GDM1 (cell line): ENCODE measurements at regions not wholly inside any gene's neighbourhood (a gene's known extent, or its start where the extent isn't known, plus 50 kb on each side); places are given as distances from the start of the nearest gene placed in this dataset.

Experiments
- DNase-seq: peaks from one replicate; lab custom pipeline; 2025; lab: John Stamatoyannopoulos, UW

GRCh38 chr17:77774182-77774581 is 184.3 kb upstream of the TNRC6C start:
- DNase-seq, result no peak

- no peak for DNase-seq
Measured at GRCh38 chr17:77778636-77779489, 179.6 kb upstream of the TNRC6C start.

GRCh38 chr17:77779711-77780539 is 178.6 kb upstream of the TNRC6C start:
- DNase-seq, result no peak

DNA sequence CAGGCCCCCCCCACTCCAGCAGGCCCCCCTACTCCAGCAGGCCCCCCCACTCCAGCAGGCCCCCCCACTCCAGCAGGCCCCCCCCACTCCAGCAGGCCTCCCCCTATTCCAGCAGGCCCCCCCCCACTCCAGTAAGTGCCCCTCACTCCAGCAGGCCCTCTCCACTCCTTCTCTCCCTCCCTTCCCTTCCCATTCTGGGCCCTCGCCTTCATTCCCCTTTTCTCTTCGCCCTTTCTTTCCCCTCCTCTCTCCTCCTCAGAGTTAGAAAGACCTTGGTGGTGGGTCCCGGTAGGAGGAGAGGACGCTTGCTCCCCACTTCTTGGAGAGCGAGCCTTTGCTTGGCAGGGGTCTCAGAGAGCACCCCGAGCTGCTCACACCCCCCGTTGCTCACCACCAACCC is 177.0 kb upstream of the TNRC6C start:
- DNase-seq, result no peak

DNA sequence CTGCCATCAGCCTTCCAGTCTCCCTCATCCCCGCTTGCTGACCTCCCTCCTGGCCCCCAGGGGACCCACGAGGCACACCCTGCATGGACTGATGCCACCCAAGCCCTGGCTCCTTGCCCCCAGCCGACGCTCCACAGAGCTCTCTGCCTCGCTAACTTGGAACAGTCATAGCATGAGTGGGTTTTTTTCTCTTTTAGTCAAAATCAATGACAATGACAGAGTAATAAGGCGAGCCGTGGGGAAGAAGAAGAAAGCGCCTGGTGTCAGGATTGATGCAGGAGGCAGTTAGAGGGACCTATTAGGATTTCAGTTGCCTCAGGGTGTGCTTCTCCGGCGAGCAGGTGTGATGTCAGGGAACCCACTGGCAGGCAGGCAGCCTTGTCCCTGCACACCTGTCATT is 176.3 kb upstream of the TNRC6C start:
- DNase-seq, result no peak

- no peak for DNase-seq
Measured at GRCh38 chr17:77782611-77783010, 175.9 kb upstream of the TNRC6C start.

GRCh38 chr17:77783991-77784820 is 174.3 kb upstream of the TNRC6C start:
- DNase-seq, result no peak

- no peak for DNase-seq
Measured at GRCh38 chr17:77785312-77785905, 173.1 kb upstream of the TNRC6C start.

GRCh38 chr17:77786090-77786489 is 172.4 kb upstream of the TNRC6C start:
- DNase-seq, result no peak

DNA sequence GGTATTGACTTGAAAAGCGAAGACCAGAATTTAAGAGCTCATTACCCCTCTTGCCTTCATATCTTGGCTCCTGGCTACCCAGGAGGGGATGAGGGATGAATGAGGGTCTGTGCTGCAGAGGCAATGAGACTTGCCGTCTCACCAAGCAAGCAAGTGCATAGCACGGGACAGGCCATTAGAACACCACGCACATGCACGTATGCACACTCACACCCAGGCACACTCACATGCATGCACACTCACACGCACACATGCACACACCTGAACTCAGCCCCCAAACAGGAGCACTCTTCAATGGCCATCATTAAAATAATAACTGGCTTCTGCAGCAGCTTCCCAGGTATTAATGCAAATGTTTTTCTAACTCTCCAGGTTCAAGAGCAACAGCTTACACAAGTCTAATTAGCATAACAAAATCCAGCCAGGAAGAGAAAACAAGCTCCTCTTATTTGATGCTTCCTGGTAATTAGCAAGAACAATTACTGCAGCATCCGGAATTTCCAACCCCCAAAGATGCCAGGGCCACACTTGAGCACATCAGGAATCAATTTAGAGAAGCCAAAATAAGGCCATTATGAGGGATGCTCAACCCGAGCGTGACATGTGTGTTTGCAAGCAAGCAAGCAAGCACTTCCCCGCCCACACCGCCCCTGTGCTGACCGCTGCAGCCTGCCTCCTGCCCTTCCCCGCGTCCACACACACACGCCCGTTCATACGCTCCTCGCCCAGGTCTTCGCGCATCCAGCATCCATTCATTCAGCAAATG is 171.6 kb upstream of the TNRC6C start:
- no peak for DNase-seq

DNA sequence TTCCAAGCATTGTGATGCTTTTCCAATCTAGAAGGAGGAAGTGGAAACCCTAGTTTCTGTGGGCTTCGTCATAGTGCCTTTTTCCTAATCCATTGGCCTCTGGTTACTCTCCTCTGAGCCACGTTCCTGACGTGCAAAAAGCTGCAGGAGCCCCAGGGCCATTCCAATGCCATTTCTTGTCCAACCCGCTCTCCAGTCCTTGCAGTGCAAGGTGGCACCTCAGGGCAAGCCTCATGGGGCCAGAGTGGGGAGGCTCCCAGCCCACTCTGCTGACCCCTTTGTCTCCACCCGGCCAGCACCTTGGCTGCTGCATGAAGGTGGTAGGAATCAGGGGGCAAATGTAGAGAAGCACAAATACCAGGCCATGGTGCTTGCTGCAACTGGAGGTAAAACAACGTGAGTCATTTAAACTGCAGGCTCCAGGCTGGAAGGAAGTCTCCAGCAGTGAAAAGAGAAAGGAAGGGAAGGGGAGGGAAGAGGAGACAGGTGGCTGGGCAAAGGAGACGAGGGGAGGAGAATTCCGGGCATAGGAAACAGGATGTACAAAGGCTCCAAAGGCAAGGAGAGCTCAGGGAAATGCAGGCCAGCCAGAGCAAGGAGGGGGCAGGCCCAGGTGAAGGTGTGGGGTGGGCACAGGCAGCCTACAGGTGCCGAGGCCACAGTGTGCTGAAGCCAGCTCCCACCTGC is 168.2 kb upstream of the TNRC6C start:
- no peak for DNase-seq

DNA sequence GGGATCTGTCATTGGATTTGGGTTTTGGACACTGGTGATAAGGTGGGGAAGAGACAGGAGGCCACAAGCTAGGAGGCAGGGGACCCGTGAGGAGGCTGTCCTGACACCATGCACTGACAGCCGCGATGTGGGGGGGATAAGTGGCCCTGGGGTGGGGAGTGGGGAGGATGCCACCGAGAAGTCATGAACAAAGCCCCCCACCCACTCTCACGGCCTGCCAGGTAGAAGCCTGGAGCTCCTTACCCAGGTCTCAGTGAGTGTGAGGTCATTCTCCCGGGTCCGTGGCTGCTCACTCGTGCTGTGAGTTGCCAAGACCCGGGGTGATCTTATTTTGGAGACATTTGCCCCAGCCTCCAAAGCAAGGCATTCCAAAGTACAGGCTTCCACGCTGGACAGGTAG is 165.9 kb upstream of the TNRC6C start:
- no peak for DNase-seq

DNA sequence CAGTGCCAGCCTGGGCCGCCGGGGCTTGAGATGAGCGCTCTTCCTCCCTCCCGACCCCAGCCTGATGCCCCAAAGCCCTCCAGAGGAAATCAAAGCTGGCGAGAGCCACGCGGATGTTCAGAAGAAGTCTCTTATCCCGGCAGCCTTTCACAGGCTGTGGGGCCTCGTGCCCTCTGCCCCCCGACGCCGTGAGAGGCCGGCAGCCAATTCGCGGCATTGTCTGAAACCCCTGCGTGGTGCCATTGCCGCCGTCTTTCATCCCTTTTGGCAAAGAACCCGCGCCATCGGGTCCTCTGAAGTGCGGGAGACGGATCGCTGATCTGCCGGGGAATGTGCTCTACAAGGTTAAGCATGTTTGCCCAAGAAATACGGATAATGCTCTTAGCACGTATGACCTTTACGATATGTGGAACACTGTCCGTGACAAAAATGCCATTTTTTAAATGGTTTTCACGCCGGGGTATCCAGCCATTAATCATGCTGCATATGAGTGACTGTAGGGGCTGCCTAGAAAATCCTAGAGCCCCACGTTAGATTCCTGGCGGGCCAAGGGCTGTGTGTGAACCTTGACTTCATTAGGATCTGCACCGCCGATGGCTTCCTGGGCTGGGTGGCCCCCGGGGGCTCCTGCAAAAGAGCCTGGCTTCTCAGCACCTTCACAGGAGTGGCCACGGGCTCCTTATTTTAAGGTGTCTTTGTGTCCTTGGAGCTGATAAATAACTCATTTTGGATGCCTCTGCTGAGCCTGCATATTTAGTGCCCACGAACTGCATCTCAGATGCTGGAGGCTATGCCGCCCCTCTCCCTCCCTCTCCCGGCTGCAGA is 165.1 kb upstream of the TNRC6C start:
- no peak for DNase-seq

DNA sequence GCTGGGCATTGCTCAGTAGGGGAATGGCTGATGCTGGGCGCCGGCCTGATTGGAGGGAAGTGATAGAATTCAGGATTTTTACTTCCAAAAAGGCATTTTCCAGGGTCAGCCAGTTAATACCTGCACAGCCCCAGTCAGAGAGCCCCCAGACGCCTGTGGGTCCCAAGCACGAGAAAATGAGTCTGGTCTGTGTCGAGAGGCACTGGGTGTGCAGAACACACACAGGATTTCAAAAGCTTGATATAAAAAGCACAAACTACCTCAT is 164.6 kb upstream of the TNRC6C start:
- no peak for DNase-seq

DNA sequence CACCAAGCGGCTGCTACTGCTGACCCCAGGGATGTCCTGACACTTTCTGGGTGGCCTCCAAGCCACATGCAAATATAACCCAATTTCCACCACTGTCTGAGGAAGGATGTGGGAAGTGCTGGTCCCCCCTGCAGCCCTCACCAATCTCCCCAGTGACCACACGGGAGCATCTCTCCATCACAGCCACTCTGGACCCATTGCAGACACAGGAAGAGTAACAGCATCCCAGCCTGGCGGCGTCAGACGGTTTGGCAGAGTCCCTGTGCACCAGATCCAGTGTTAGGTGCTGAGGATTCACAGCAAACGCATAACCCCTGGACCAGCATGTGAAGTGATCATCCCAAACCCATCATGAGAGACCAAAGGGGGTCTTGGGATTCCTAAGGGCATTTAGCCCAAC is 163.7 kb upstream of the TNRC6C start:
- no peak for DNase-seq

GRCh38 chr17:77795685-77796084 is 162.8 kb upstream of the TNRC6C start:
- DNase-seq, result no peak

DNA sequence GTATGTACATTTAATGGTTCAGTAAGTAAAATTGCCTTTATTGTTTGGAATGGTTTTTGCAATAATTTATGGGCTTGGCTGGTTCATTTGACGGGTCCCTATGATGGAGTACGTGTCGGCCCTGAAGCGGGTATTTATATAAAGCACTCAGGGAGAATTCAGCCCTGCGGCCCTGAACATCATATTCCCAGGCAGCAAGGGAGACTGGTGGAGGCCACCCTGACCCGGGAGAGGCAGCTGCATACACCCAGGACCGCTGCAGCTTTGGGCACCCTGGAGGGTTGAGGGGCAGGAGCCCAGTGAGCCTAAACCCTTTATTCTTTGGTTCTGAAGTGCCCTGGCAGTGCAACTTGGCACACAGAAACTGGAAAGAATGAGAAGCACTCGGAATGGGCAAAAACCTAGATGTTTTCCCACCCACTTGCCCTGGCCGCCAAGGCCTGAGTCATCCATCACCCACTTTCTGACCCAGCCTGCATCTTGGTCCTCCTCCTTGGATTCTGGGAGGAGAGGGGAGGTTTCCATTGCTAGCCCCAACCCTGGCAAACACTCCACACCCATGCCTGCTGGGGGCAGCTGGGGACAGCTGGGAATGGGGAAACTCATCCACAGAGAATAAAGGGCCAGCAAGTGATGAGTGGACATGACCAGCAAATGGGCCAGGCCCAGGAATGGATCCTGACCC is 162.2 kb upstream of the TNRC6C start:
- DNase-seq, result no peak

DNA sequence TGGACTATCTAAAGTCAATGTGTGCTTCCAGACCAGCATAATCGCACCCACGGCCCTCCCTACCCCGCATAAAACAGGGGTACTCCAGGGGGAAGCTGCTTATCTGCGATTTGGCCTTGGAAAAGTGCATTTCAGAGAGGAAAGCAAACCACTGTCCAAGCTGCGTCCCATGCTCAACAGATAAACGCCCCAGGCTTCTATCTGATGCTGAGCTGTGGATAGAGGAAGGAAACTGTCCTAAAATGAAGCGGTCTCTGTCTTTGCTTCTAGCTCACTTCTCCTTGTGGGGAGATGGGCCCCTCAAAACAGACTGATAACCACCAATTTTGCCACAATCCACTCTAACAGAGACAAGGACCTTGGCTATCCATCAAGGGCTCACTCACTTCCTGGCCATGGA is 160.5 kb upstream of the TNRC6C start:
- DNase-seq, result no peak

DNA sequence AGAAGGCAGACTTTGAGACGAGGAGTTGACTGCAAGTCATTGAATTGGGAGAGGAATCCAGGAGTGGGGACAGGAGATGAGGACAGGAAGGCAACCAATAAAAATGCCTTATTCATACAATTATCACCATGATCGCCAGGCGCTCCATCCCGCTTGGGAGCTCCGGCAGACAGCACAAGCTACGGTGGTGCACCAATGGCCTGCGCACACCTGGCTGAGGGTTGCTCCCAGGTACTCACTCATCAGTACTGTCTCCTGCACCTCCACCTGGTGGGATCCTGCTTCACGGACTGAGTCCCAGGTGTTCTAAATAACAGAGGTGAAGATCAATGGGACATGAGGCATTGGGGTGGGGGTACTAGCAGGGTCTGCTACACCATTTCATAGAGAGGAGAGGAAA is 160.0 kb upstream of the TNRC6C start:
- DNase-seq, result no peak
